HEK293 (cell line): ENCODE measurements at regions not wholly inside any gene's neighbourhood (a gene's known extent, or its start where the extent isn't known, plus 50 kb on each side); places are given as distances from the start of the nearest gene placed in this dataset.

Experiments used
- CTCF ChIA-PET: fragments of 350-600 bp; formaldehyde crosslinking; extraction: SDS; loops from one replicate; lab custom pipeline; 2021; ENCODE audit warnings: antibody characterized with exemption; lab: Yijun Ruan, JAX
- POLR2A ChIA-PET: fragments of 300-600 bp; formaldehyde crosslinking; extraction: SDS; loops from one replicate; lab custom pipeline; 2020; ENCODE audit warnings: antibody characterized with exemption, inconsistent platforms; lab: Yijun Ruan, JAX
- H3K27ac ChIP-seq: fragments of 200-500 bp; sonication (Bioruptor generic); 2 replicates; pipeline ENCODE4 v1.5.1; 2014; ENCODE audit warnings: low read depth, low read length, control low read depth, inconsistent platforms; ENCODE audit errors: extremely low read depth
- H3K36me3 ChIP-seq, 2 experiments: fragments of 200-500 bp in 1 of 2; sonication (Bioruptor generic) in 1 of 2; 1 replicate in 1 of 2; 2 replicates in 1 of 2; pipeline ENCODE4 v1.5.1; 2014 to 2017; ENCODE audit warnings: inconsistent platforms in 2 of 2, low read length in 2 of 2; ENCODE audit not compliant: control insufficient read depth in 2 of 2, insufficient read depth in 1 of 2
- H3K4me1 ChIP-seq: fragments of 200-500 bp; sonication (Bioruptor generic); 2 replicates; pipeline ENCODE4 v1.5.1; 2014; ENCODE audit warnings: mild to moderate bottlenecking, low read length, inconsistent platforms; ENCODE audit not compliant: control insufficient read depth, insufficient read depth
- H3K4me3 ChIP-seq: 2 replicates; pipeline ENCODE4 v1.5.1; 2011; ENCODE audit warnings: low read depth, mild to moderate bottlenecking, control low read depth, low read length, moderate library complexity
- H3K9me3 ChIP-seq: fragments of 200-500 bp; sonication (Bioruptor generic); 2 replicates; pipeline ENCODE4 v1.5.1; 2014; ENCODE audit warnings: low read depth, low read length, inconsistent platforms; ENCODE audit not compliant: control insufficient read depth, insufficient read depth
- EGR2 ChIP-seq: fragments of 450-650 bp; formaldehyde crosslinking; IDR thresholded peaks from 2 replicates; pipeline ENCODE4 v1.5.1; 2016; ENCODE audit warnings: low read depth, missing biosample characterization, missing genetic modification characterization
- HOXC10 ChIP-seq: sonication (generic); formaldehyde crosslinking; IDR thresholded peaks from 2 replicates; pipeline ENCODE4 v1.8.1; 2023; ENCODE audit warnings: mild to moderate bottlenecking, missing genetic modification reagents
- REST ChIP-seq: fragments of 450-650 bp; formaldehyde crosslinking; IDR thresholded peaks from 2 replicates; pipeline ENCODE4 v1.5.1; 2016; ENCODE audit warnings: missing biosample characterization, missing genetic modification characterization
- SETDB1 ChIP-seq: IDR thresholded peaks from one replicate; pipeline ENCODE4 v1.6.1; 2017; ENCODE audit warnings: mild to moderate bottlenecking, low read length, moderate library complexity, mixed read lengths; ENCODE audit not compliant: insufficient read length
- YY1 ChIP-seq: fragments of 450-650 bp; formaldehyde crosslinking; IDR thresholded peaks from 2 replicates; pipeline ENCODE4 v1.5.1; 2018; ENCODE audit warnings: missing biosample characterization, missing genetic modification characterization
- ZFP3 ChIP-seq: fragments of 450-650 bp; formaldehyde crosslinking; IDR thresholded peaks from 2 replicates; pipeline ENCODE4 v1.5.1; 2016; ENCODE audit warnings: low read depth, missing biosample characterization, missing genetic modification characterization
- ZNF19 ChIP-seq: fragments of 450-650 bp; formaldehyde crosslinking; IDR thresholded peaks from 2 replicates; pipeline ENCODE4; 2016; ENCODE audit warnings: missing biosample characterization, missing genetic modification characterization, low read depth
- ZNF202 ChIP-seq: fragments of 450-650 bp; formaldehyde crosslinking; IDR thresholded peaks from 2 replicates; pipeline ENCODE4 v1.5.1; 2016; ENCODE audit warnings: missing biosample characterization, missing genetic modification characterization, borderline replicate concordance
- ZNF221 ChIP-seq: fragments of 450-650 bp; formaldehyde crosslinking; IDR thresholded peaks from 2 replicates; pipeline ENCODE4 v1.5.1; 2017; ENCODE audit warnings: missing biosample characterization, missing genetic modification characterization, borderline replicate concordance
- ZNF23 ChIP-seq: fragments of 450-650 bp; formaldehyde crosslinking; IDR thresholded peaks from 2 replicates; pipeline ENCODE4 v1.5.1; 2016; ENCODE audit warnings: missing biosample characterization, missing genetic modification characterization, borderline replicate concordance
- ZNF24 ChIP-seq: fragments of 450-650 bp; formaldehyde crosslinking; IDR thresholded peaks from 2 replicates; pipeline ENCODE4 v1.5.1; 2016; ENCODE audit warnings: missing biosample characterization, missing genetic modification characterization
- ZNF324 ChIP-seq: fragments of 450-650 bp; formaldehyde crosslinking; IDR thresholded peaks from 2 replicates; pipeline ENCODE4 v1.5.1; 2016; ENCODE audit warnings: missing biosample characterization, missing genetic modification characterization
- ZNF473 ChIP-seq: fragments of 450-650 bp; formaldehyde crosslinking; IDR thresholded peaks from 2 replicates; pipeline ENCODE4 v1.5.1; 2017; ENCODE audit warnings: missing biosample characterization, missing genetic modification characterization
- ZNF48 ChIP-seq: fragments of 450-650 bp; formaldehyde crosslinking; IDR thresholded peaks from 2 replicates; pipeline ENCODE4 v1.5.1; 2016; ENCODE audit warnings: missing biosample characterization, missing genetic modification characterization
- ZNF510 ChIP-seq: fragments of 450-650 bp; formaldehyde crosslinking; IDR thresholded peaks from 2 replicates; pipeline ENCODE4 v1.5.1; 2018; ENCODE audit warnings: mild to moderate bottlenecking, missing genetic modification characterization, missing biosample characterization; ENCODE audit not compliant: insufficient replicate concordance
- ZNF513 ChIP-seq: fragments of 450-650 bp; IDR thresholded peaks from 2 replicates; pipeline ENCODE4 v1.5.1; 2018; ENCODE audit warnings: missing biosample characterization, missing genetic modification characterization
- ZNF560 ChIP-seq: fragments of 450-650 bp; formaldehyde crosslinking; IDR thresholded peaks from 2 replicates; pipeline ENCODE4 v1.5.1; 2017; ENCODE audit warnings: missing biosample characterization, missing genetic modification characterization, borderline replicate concordance
- ZNF621 ChIP-seq: fragments of 450-650 bp; formaldehyde crosslinking; IDR thresholded peaks from 2 replicates; pipeline ENCODE4 v1.5.1; 2017; ENCODE audit warnings: missing biosample characterization, missing genetic modification characterization
- ZNF623 ChIP-seq: fragments of 450-650 bp; formaldehyde crosslinking; IDR thresholded peaks from 2 replicates; pipeline ENCODE4 v1.5.1; 2016; ENCODE audit warnings: missing biosample characterization, missing genetic modification characterization
- ZNF692 ChIP-seq: fragments of 450-650 bp; formaldehyde crosslinking; IDR thresholded peaks from 2 replicates; pipeline ENCODE4 v1.5.1; 2016; ENCODE audit warnings: missing biosample characterization, missing genetic modification characterization
- ZNF707 ChIP-seq: fragments of 450-650 bp; formaldehyde crosslinking; IDR thresholded peaks from 2 replicates; pipeline ENCODE4 v1.5.1; 2016; ENCODE audit warnings: missing biosample characterization, missing genetic modification characterization
- ZNF785 ChIP-seq: fragments of 450-650 bp; formaldehyde crosslinking; IDR thresholded peaks from 2 replicates; pipeline ENCODE4 v1.5.1; 2016; ENCODE audit warnings: missing biosample characterization, missing genetic modification characterization
- ZNF791 ChIP-seq: fragments of 450-650 bp; formaldehyde crosslinking; IDR thresholded peaks from 2 replicates; pipeline ENCODE4 v1.5.1; 2016; ENCODE audit warnings: missing biosample characterization, missing genetic modification characterization
- ZNF792 ChIP-seq: fragments of 450-650 bp; formaldehyde crosslinking; IDR thresholded peaks from 2 replicates; pipeline ENCODE4 v1.5.1; 2016; ENCODE audit warnings: missing biosample characterization, missing genetic modification characterization
- ZNF837 ChIP-seq: fragments of 450-650 bp; formaldehyde crosslinking; IDR thresholded peaks from 2 replicates; pipeline ENCODE4 v1.5.1; 2016; ENCODE audit warnings: missing biosample characterization, missing genetic modification characterization
- ZSCAN16 ChIP-seq: fragments of 450-650 bp; formaldehyde crosslinking; IDR thresholded peaks from 2 replicates; pipeline ENCODE4 v1.5.1; 2016; ENCODE audit warnings: missing biosample characterization, missing genetic modification characterization

GRCh38 chr4:95985791-95986550, 146.1 kb downstream of the PDHA2 start (continued):
- TF ChIP-seq ZNF692 (tag by site-specific recombination), result no peak
- no peak for TF ChIP-seq ZNF48
- TF ChIP-seq EGR2 (tag by site-specific recombination), result no peak
- TF ChIP-seq ZNF23 (tag by site-specific recombination), result no peak
- no peak for TF ChIP-seq YY1 (tag by site-specific recombination)
- TF ChIP-seq ZNF623 (tag by site-specific recombination), result no peak
- TF ChIP-seq ZNF473 (tag by site-specific recombination), result no peak
- TF ChIP-seq ZNF19 (tag by site-specific recombination), result no peak
- TF ChIP-seq REST (tag by site-specific recombination), result no peak

GRCh38 chr4:95987851-95988250, 148.0 kb downstream of the PDHA2 start:
- ChIA-PET CTCF (no interaction called here), POLR2A (no interaction called here)
- Histone ChIP-seq H3K27ac (no peak overlapping the region), H3K9me3 (no peaks in the 10 kb centered on the region), H3K4me3 (no peak overlapping the region), H3K36me3 (no peaks in the 10 kb centered on the region), H3K4me1 (no peaks in the 10 kb centered on the region)
- TF ChIP-seq ZNF791 (tag by site-specific recombination) (no peak), ZNF24 (tag by site-specific recombination) (no peak), ZNF621 (tag by site-specific recombination) (no peak), ZSCAN16 (no peak)
- TF ChIP-seq, all 188 proteins: peak for 0

GRCh38 chr4:95998311-95998710, 158.4 kb downstream of the PDHA2 start:
- Histone ChIP-seq H3K36me3 (no peaks in the 10 kb centered on the region), H3K4me1 (no peaks in the 10 kb centered on the region), H3K27ac (no peak overlapping the region), H3K9me3 (no peaks in the 10 kb centered on the region), H3K4me3 (no peak overlapping the region)
- ChIA-PET POLR2A (no interaction called here), CTCF (no interaction called here)
- TF ChIP-seq ZNF560 (tag by site-specific recombination) (no peak), ZNF707 (no peak), ZNF785 (tag by site-specific recombination) (no peak), ZNF221 (tag by site-specific recombination) (no peak), ZNF324 (tag by site-specific recombination) (no peak), SETDB1 (no peak), HOXC10 (CRISPR knock-in tag) (no peak), ZNF792 (no peak), ZFP3 (no peak), ZNF837 (tag by site-specific recombination) (no peak), ZNF513 (no peak), ZNF510 (tag by site-specific recombination) (no peak), ZNF202 (no peak)
